ENCODE measurements at regions not wholly inside any gene's neighbourhood (a gene's known extent, or its start where the extent isn't known, plus 50 kb on each side); places are given as distances from the start of the nearest gene placed in this dataset.

- H3K27ac ChIP-seq (ENCODE audit: low read depth, low read length), result no peak overlapping the region
- no peak overlapping the region for H3K4me3 ChIP-seq (ENCODE audit: low read depth, low read length)
- no peaks in the 10 kb centered on the region for H3K9me3 ChIP-seq (ENCODE audit: control insufficient read depth, insufficient read depth, low read length)
- no peak for DNase-seq (ENCODE audit: low read depth, low spot score)
- no peak for TF ChIP-seq CTCF (IDR thresholded peaks at IDR 0.05; ENCODE audit: low read depth, low read length)
- H3K27me3 ChIP-seq (ENCODE audit: control insufficient read depth, insufficient read depth, low read length), result peaks cover 4% of the 10 kb centered on the region
- ChIA-PET POLR2A (no interaction called here), CTCF (no interaction called here)
These were observed 191.2 kb downstream of the TLE3 start for GRCh38 chr15:69906256-69907185.

DNA sequence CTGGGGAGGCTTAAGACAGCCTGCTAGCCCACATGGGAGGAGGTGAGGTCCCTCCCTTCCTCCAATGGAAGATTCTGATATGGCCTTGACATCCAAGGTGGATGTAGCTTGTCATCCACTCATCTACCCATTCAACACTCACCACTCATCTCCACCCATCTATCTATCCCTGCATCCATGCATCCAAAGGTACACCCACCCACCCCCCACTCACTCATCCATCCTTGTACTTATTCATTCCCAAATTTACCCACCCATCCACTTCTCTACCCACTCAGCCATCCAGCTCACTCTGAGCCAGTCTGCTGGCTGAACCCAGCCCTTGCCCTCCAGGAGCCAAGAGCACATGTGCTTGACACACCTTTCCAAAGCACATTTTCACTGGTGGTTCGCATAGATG is 189.7 kb downstream of the TLE3 start:
- H3K27ac ChIP-seq (ENCODE audit: low read depth, low read length), result no peak overlapping the region
- peaks cover 4% of the 10 kb centered on the region for H3K27me3 ChIP-seq (ENCODE audit: control insufficient read depth, insufficient read depth, low read length)
- no peaks in the 10 kb centered on the region for H3K9me3 ChIP-seq (ENCODE audit: control insufficient read depth, insufficient read depth, low read length)
- DNase-seq (ENCODE audit: low read depth, low spot score), result no peak
- CTCF ChIA-PET, result no interaction called here
- no peak for TF ChIP-seq CTCF (IDR thresholded peaks at IDR 0.05; ENCODE audit: low read depth, low read length)
- POLR2A ChIA-PET, result no interaction called here
- no peak overlapping the region for H3K4me3 ChIP-seq (ENCODE audit: low read depth, low read length)

GRCh38 chr15:69908590-69909420 is 188.9 kb downstream of the TLE3 start:
- DNase-seq (ENCODE audit: low read depth, low spot score), result no peak
- POLR2A ChIA-PET, result no interaction called here
- TF ChIP-seq CTCF (IDR thresholded peaks at IDR 0.05; ENCODE audit: low read depth, low read length), result no peak
- Histone ChIP-seq H3K9me3 (ENCODE audit: control insufficient read depth, insufficient read depth, low read length) (no peaks in the 10 kb centered on the region), H3K4me3 (ENCODE audit: low read depth, low read length) (no peak overlapping the region), H3K27ac (ENCODE audit: low read depth, low read length) (no peak overlapping the region), H3K27me3 (ENCODE audit: control insufficient read depth, insufficient read depth, low read length) (peaks cover 8% of the 10 kb centered on the region)
- CTCF ChIA-PET, result interaction anchor here (0.5 to 0.9 kb wide), 2 partner anchors 35 to 447 kb away, joined by 3 to 5 read pairs; no protein-coding TSS in a partner anchor

DNA sequence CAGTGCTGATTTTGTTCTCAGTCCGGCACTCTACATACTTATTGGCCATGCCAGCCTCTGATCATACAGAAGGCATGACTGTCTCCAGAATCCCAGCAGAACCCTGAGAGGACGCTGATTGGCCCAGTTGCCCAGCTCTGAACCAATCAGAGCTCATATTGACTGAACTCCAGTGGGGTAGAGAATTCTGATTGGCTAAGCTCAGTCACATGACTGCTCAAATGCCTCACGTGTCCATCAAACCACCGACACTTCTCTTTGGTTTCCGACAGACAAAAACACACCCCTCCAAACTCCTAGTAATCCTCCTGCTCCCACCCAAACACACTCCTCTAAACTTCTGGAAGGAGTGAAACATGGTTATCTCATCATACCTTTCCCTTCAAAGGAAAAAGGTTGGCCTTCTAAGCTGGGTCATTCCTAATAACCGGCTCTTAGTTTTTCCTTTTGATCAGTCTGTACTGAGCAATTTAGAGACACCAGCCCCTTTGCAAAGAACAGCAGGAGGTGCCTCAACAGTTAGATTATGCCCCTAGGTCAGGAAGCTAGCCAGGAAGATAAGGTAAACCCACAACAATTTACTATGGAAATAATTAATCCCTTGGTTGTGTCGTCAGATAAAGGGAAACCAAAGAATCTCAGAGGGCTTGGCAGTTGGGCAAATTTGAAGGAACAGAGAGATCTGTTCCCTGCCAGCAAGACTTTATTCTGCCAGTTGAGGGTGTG is 187.8 kb downstream of the TLE3 start:
- DNase-seq (ENCODE audit: low read depth, low spot score), result no peak
- Histone ChIP-seq H3K9me3 (ENCODE audit: control insufficient read depth, insufficient read depth, low read length) (no peaks in the 10 kb centered on the region), H3K27me3 (ENCODE audit: control insufficient read depth, insufficient read depth, low read length) (peaks cover 10% of the 10 kb centered on the region), H3K27ac (ENCODE audit: low read depth, low read length) (no peak overlapping the region), H3K4me3 (ENCODE audit: low read depth, low read length) (no peak overlapping the region)
- no peak for TF ChIP-seq CTCF (IDR thresholded peaks at IDR 0.05; ENCODE audit: low read depth, low read length)
- CTCF ChIA-PET, result interaction anchor here (0.9 kb wide), 1 partner anchor 448 kb away, joined by 5 read pairs; no protein-coding TSS in a partner anchor
- POLR2A ChIA-PET, result no interaction called here

All from AG04450 (cell line).